CD4-positive, alpha-beta memory T cell (primary cell): ENCODE measurements at regions not wholly inside any gene's neighbourhood (a gene's known extent, or its start where the extent isn't known, plus 50 kb on each side); places are given as distances from the start of the nearest gene placed in this dataset.

Experiments used
- CTCF ChIA-PET: fragments of 350-600 bp; sonication (Branson Sonifier 250); formaldehyde crosslinking; loops from one replicate; lab custom pipeline; 2021; ENCODE audit warnings: inconsistent platforms; ENCODE audit not compliant: partially characterized antibody; lab: Charles Lee
- POLR2A ChIA-PET: fragments of 350-600 bp; sonication (Branson Sonifier 250); formaldehyde crosslinking; loops from one replicate; lab custom pipeline; 2021; ENCODE audit not compliant: partially characterized antibody; lab: Charles Lee
- DNase-seq, 5 donors: peaks; one replicate each; pipeline versions ENCODE4 v3.0.0 to v3.0.0-alpha.2; 2020 to 2022; ENCODE audit warnings: mixed read lengths in 1 of 5
- H3K27ac ChIP-seq: one replicate; pipeline ENCODE4 v1.7.0; 2013; ENCODE audit warnings: low read depth, low read length
- H3K27me3 ChIP-seq: 2 replicates; pipeline ENCODE4 v1.7.0; 2013; ENCODE audit warnings: mild to moderate bottlenecking, low read length, moderate library complexity; ENCODE audit not compliant: insufficient read depth
- H3K36me3 ChIP-seq: 2 replicates; pipeline ENCODE4 v1.7.0; 2013; ENCODE audit warnings: mild to moderate bottlenecking, low read length, moderate library complexity; ENCODE audit not compliant: insufficient read depth
- H3K4me1 ChIP-seq: 2 replicates; pipeline ENCODE4 v1.7.0; 2013; ENCODE audit warnings: mild to moderate bottlenecking, low read length, moderate library complexity; ENCODE audit not compliant: insufficient read depth
- H3K4me3 ChIP-seq, 2 donors: one replicate each; pipeline ENCODE4 v1.7.0; 2013; ENCODE audit warnings: low read length in 2 of 2, mild to moderate bottlenecking in 1 of 2
- H3K9me3 ChIP-seq, 2 donors: one replicate each; pipeline ENCODE4 v1.7.0; 2013; ENCODE audit warnings: low read length in 2 of 2, control low read depth in 1 of 2; ENCODE audit not compliant: control insufficient read depth in 1 of 2
- H3K27ac Mint-ChIP-seq, 7 donors: one replicate each; pipeline ENCODE4 v1.8.0; 2020 to 2021; ENCODE audit warnings: mixed read lengths in 7 of 7, mild to moderate bottlenecking in 6 of 7, inconsistent platforms in 3 of 7, moderate library complexity in 3 of 7
- H3K27me3 Mint-ChIP-seq, 2 donors: one replicate each; pipeline ENCODE4 v1.8.0; 2020 to 2021; ENCODE audit warnings: mixed read lengths in 2 of 2
- H3K36me3 Mint-ChIP-seq, 2 donors: one replicate each; pipeline ENCODE4 v1.8.0; 2020 to 2021; ENCODE audit warnings: mixed read lengths in 2 of 2, inconsistent platforms in 1 of 2, mild to moderate bottlenecking in 1 of 2
- H3K4me1 Mint-ChIP-seq, 4 donors: one replicate each; pipeline ENCODE4 v1.8.0; 2020 to 2021; ENCODE audit warnings: mixed read lengths in 4 of 4, mild to moderate bottlenecking in 1 of 4
- H3K4me3 Mint-ChIP-seq, 8 donors: one replicate each; pipeline ENCODE4 v1.8.0; 2020 to 2021; ENCODE audit warnings: mixed read lengths in 8 of 8, mild to moderate bottlenecking in 7 of 8, moderate library complexity in 6 of 8, inconsistent platforms in 3 of 8
- H3K9me3 Mint-ChIP-seq, 8 donors: one replicate each; pipeline ENCODE4 v1.8.0; 2020 to 2021; ENCODE audit warnings: mixed read lengths in 8 of 8, mild to moderate bottlenecking in 5 of 8, inconsistent platforms in 3 of 8, moderate library complexity in 1 of 8
- intact Hi-C: fragments of 100-400 bp; cut with micrococcal nuclease; formaldehyde crosslinking; loops from one replicate; pipeline ENCODE4 v1.15.1; 2023

DNA sequence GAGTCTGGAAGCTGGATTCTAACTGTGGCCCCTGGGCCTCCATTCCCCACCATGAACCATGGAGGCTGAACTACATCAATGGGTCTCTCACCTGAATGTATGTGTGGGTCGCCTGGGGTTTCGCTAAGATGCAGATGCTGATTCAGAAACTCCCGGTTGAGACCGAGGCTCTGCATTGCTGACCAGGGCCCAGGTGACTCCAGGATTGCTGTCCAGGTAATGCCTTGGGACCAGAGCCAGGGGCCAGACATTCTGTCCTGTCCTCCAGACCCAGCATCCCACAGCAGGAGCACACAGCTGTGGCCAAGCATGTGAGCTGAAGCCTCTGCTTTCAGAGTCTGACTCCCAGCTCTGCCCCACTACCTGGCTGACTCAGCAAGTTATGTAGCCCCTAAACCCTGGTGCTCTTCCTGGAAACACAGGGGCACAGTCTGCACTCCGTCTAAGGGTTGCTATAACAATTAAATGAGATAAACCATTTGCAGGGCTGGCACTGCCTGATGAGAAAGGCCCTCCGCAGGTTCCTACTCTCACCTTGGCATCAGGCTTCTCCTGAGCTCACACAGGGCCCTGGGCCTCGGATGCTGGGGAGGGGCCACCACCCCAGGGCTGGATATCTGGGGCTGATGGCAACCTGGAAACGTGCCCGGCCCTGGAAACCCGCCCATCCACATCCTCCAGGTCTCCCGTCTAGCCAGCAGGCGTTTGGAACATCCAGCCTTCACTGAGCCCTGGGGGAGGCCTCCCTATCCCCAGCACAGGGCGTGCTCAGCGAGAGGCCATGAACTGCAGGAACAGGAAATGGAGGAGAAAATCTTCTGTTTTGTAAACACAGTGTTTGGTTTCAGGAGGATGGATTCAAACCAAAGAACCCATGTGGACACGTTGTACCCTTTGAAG, 175.7 kb downstream of the DLL1 start:
- Histone ChIP-seq H3K4me1 (no peaks in the 10 kb centered on the region), H3K27ac (no peak overlapping the region), H3K9me3 (peaks cover 0 to 4% of the 10 kb centered on the region in 2 donors), H3K36me3 (no peaks in the 10 kb centered on the region), H3K27me3 (no peaks in the 10 kb centered on the region), H3K4me3 (no peak overlapping the region)
- H3K36me3 Mint-ChIP-seq: no peaks in the 10 kb centered on the region
- intact Hi-C loops: no loop called here
- CTCF ChIA-PET: no interaction called here
- H3K4me1 Mint-ChIP-seq: peaks cover 0 to 2% (median 0%) of the 10 kb centered on the region in 4 donors
- POLR2A ChIA-PET: no interaction called here
- H3K27ac Mint-ChIP-seq: no peak overlapping the region
- H3K27me3 Mint-ChIP-seq: no peaks in the 10 kb centered on the region
- no peak overlapping the region for H3K4me3 Mint-ChIP-seq
- H3K9me3 Mint-ChIP-seq: peaks cover 0 to 16% (median 11%) of the 10 kb centered on the region in 8 donors
- DNase-seq: no peak

DNA sequence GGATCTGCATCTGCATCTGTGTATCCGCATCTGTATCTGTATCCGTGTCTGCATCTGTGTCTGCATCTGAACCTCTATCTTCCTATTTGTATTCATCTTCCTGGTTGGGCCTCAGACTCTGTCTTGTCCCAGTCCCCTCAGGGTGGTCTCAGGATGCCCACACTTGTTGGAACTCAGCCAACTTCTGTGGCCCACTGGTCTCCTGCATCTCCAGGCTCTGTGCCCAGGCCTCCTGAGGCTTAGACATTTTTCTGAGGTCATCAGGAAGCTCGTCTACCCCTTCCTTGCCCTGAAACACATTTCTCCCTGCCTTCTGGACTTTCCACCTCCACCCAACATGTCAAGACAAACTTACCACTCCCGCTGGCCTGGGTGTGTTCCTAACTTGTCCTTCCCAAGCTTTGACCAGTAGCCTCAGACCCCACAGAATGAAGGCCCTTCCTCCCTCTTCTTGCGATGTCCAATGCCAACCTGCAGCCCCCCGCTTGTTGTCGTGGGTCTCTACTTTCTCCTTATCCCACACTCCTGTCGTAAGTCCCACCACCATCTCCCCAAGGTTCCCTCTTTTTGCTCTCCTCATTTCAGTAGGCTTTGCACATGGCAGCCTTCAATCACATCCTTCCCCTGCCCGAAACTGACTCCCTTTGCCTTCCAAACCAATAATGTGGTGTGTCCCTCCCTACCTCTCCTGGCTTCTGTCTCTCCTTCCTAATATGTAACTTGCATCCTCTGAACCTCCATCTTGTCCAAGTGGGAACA, 176.5 kb downstream of the DLL1 start:
- Mint-ChIP-seq H3K4me1 (peaks cover 0 to 2% (median 0%) of the 10 kb centered on the region in 4 donors), H3K27ac (no peak overlapping the region), H3K36me3 (no peaks in the 10 kb centered on the region), H3K4me3 (no peak overlapping the region), H3K9me3 (peaks cover 0 to 9% (median 3%) of the 10 kb centered on the region in 8 donors), H3K27me3 (no peaks in the 10 kb centered on the region)
- intact Hi-C loops: no loop called here
- H3K9me3 ChIP-seq: no peaks in the 10 kb centered on the region
- no peaks in the 10 kb centered on the region for H3K4me1 ChIP-seq
- H3K36me3 ChIP-seq: no peaks in the 10 kb centered on the region
- H3K4me3 ChIP-seq: no peak overlapping the region
- no peak overlapping the region for H3K27ac ChIP-seq
- no peaks in the 10 kb centered on the region for H3K27me3 ChIP-seq
- no peak for DNase-seq
- ChIA-PET POLR2A (no interaction called here), CTCF (no interaction called here)

DNA sequence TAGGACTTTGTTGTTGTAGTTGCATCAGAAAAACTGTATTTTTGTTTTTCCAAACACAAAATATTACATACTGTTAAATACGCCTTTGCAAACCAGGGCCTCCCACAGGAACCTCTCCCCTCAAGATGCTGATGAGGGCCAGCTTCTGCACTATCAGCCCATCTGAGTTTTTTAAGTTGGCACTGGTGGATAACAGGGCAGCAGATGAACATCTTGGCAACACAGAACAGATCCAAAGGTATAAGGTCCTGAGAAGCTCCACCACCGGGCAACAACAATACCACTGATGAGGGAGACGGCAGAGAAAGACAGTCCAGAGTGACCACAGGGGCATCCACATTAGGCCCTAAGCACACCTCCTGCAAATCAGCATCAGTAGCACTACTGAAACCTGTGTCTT, 177.7 kb downstream of the DLL1 start:
- POLR2A ChIA-PET: no interaction called here
- no peak overlapping the region for H3K27ac Mint-ChIP-seq

DNA sequence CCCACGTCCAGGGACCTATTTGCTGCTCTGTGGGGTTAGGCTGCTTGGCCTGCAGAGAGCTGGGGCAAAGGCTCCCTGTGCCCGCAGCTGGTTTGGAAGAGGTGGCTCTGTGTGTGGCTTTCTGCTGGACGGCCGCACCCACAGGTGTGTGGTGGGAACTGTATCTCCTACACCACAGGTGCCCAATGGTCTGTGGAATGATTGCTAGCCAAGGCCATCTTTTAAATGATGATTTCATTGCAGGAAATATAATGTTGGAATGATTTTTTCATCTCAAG, 178.4 kb downstream of the DLL1 start:
- DNase-seq: no peak
- Histone ChIP-seq H3K9me3 (no peaks in the 10 kb centered on the region), H3K27me3 (no peaks in the 10 kb centered on the region), H3K4me3 (no peak overlapping the region), H3K4me1 (no peaks in the 10 kb centered on the region), H3K36me3 (no peaks in the 10 kb centered on the region), H3K27ac (no peak overlapping the region)
- peaks cover 6 to 12% of the 10 kb centered on the region in 2 donors for H3K27me3 Mint-ChIP-seq
- intact Hi-C loops: no loop called here
- CTCF ChIA-PET: no interaction called here
- peaks cover 0 to 2% (median 0%) of the 10 kb centered on the region in 8 donors for H3K9me3 Mint-ChIP-seq
- H3K27ac Mint-ChIP-seq: no peak overlapping the region
- POLR2A ChIA-PET: no interaction called here
- H3K4me1 Mint-ChIP-seq: peaks cover 0 to 2% (median 0%) of the 10 kb centered on the region in 4 donors
- no peaks in the 10 kb centered on the region for H3K36me3 Mint-ChIP-seq
- H3K4me3 Mint-ChIP-seq: no peak overlapping the region

More for the DNA sequence above, 177.7 kb downstream of the DLL1 start:
- no peak overlapping the region for H3K27ac ChIP-seq
- Mint-ChIP-seq H3K4me1 (peaks cover 0 to 2% (median 0%) of the 10 kb centered on the region in 4 donors), H3K9me3 (peaks cover 0 to 3% (median 0%) of the 10 kb centered on the region in 8 donors), H3K27me3 (peaks cover 2 to 6% of the 10 kb centered on the region in 2 donors), H3K36me3 (no peaks in the 10 kb centered on the region), H3K4me3 (no peak overlapping the region)
- no peaks in the 10 kb centered on the region for H3K9me3 ChIP-seq
- no peaks in the 10 kb centered on the region for H3K27me3 ChIP-seq
- no peaks in the 10 kb centered on the region for H3K4me1 ChIP-seq
- CTCF ChIA-PET: no interaction called here
- H3K4me3 ChIP-seq: no peak overlapping the region
- no peaks in the 10 kb centered on the region for H3K36me3 ChIP-seq
- intact Hi-C loops: no loop called here
- no peak for DNase-seq

DNA sequence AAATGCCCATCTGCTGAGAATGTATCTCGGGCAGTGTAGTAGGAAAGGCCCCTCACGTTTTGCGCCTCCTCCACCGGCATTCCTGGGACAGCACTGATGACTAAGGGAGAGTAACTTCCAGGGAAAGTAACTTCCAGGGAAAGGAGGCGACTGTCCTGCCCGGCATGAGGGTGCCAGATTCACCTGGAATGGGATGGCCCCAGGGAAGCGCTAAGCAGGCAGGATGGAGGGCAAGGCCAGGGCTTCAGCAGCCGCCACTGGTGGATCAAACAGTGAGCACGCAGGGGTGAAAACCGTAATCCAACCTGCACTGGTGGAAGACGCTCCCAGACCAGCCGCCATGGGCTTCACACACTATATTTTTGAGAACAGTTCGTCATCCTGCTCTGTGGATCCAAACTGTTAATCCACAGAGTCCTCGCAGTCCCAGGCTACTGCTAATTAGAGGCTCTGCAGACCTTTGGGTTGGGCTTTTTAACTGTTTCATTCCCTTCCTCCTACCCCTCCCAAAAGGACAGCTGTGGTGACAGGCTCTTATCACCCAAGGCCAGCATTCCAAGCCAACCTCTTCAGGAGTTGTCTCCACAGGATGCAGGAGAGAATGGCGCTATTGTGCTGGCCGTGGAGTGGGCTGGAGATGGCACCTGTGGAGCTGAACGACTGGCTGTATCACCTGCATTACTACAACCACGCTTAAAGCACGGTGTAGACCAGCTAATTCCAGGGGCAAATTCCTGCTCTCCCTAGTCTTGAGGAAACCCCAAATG, 178.9 kb downstream of the DLL1 start:
- H3K9me3 ChIP-seq: no peaks in the 10 kb centered on the region
- H3K4me3 ChIP-seq: no peak overlapping the region
- H3K27ac Mint-ChIP-seq: no peak overlapping the region
- peaks cover 0 to 2% (median 0%) of the 10 kb centered on the region in 8 donors for H3K9me3 Mint-ChIP-seq
- H3K4me1 ChIP-seq: no peaks in the 10 kb centered on the region
- no peaks in the 10 kb centered on the region for H3K27me3 ChIP-seq
- peaks cover 0 to 2% (median 0%) of the 10 kb centered on the region in 4 donors for H3K4me1 Mint-ChIP-seq
- no peak overlapping the region for H3K27ac ChIP-seq
- intact Hi-C loops: no loop called here
- DNase-seq: no peak
- no peak overlapping the region for H3K4me3 Mint-ChIP-seq
- peaks cover 9 to 16% of the 10 kb centered on the region in 2 donors for H3K27me3 Mint-ChIP-seq
- no peaks in the 10 kb centered on the region for H3K36me3 ChIP-seq
- ChIA-PET CTCF (no interaction called here), POLR2A (no interaction called here)
- H3K36me3 Mint-ChIP-seq: no peaks in the 10 kb centered on the region

DNA sequence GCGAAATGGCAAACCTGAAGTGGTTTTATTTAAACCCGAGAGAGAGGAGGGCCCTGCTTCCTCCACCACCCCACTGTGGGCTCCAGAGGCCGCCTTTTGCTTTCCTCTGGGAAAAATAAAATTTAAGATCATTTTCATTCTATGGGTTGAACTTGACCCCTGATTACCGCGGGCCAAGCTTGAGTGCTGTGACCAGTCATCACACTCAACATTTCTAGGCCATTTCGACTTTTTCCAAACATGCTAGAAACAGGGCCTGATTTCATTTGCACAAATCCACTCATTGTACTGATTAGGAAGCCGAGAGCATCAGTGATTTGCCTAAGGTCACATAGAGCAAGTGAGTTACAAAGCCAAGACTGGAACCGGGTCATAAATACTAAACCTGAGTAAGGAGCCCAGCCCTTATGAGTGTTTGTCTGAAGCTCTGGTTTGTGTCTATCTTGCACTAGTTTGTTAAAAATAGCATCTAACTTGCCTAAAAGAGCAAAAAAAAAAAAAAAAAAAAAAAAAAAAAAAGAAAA, 179.7 kb downstream of the DLL1 start:
- Histone ChIP-seq H3K27me3 (no peaks in the 10 kb centered on the region), H3K4me3 (no peak overlapping the region), H3K36me3 (no peaks in the 10 kb centered on the region), H3K4me1 (no peaks in the 10 kb centered on the region), H3K9me3 (no peaks in the 10 kb centered on the region), H3K27ac (no peak overlapping the region)
- Mint-ChIP-seq H3K9me3 (peaks cover 0 to 2% (median 0%) of the 10 kb centered on the region in 8 donors), H3K4me3 (no peak overlapping the region), H3K4me1 (peaks cover 0 to 2% (median 0%) of the 10 kb centered on the region in 4 donors), H3K27me3 (peaks cover 14 to 16% of the 10 kb centered on the region in 2 donors), H3K27ac (no peak overlapping the region), H3K36me3 (no peaks in the 10 kb centered on the region)
- intact Hi-C loops: no loop called here
- no peak for DNase-seq
- CTCF ChIA-PET: no interaction called here
- POLR2A ChIA-PET: no interaction called here
